SU-DHL-6 (cell line): ENCODE measurements at regions not wholly inside any gene's neighbourhood (a gene's known extent, or its start where the extent isn't known, plus 50 kb on each side); places are given as distances from the start of the nearest gene placed in this dataset.

Experiments
- EZH2phosphoT487 ChIP-seq: fragments of 200-600 bp; sonication (generic), shearing (Covaris generic); conservative IDR thresholded peaks from 2 replicates; pipeline ENCODE4 v1.6.1; 2018; ENCODE audit warnings: mild to moderate bottlenecking, antibody characterized with exemption, low read length, moderate library complexity, mixed read lengths
- TF ChIP-seq, protein P1 (sequence below): fragments of 200-600 bp; sonication (generic); IDR thresholded peaks from one replicate; pipeline ENCODE4 v1.5.1; 2017; ENCODE audit warnings: antibody characterized with exemption, mild to moderate bottlenecking, low read length, moderate library complexity; ENCODE audit not compliant: insufficient read depth, poor library complexity, severe bottlenecking

DNA sequence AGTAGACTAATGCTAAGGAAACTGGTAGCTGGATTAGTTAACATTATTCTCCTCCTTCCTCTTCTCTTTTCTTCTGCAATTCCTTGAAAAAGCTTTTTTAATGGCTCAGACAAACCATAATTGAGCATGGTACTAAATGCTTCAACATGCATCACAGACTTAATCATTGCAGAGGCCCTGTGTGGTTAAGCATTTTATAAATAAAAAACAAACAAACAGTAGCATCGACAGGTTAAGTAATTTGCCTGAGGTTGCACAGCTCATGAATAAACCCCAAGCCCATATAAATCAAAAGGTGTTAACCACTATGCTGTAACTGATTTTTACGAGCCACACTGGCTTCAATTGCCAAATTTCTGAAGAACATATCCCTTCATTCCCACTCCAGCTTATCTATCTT, 462.1 kb downstream of the LMO4 start:
- TF ChIP-seq, protein P1, sequence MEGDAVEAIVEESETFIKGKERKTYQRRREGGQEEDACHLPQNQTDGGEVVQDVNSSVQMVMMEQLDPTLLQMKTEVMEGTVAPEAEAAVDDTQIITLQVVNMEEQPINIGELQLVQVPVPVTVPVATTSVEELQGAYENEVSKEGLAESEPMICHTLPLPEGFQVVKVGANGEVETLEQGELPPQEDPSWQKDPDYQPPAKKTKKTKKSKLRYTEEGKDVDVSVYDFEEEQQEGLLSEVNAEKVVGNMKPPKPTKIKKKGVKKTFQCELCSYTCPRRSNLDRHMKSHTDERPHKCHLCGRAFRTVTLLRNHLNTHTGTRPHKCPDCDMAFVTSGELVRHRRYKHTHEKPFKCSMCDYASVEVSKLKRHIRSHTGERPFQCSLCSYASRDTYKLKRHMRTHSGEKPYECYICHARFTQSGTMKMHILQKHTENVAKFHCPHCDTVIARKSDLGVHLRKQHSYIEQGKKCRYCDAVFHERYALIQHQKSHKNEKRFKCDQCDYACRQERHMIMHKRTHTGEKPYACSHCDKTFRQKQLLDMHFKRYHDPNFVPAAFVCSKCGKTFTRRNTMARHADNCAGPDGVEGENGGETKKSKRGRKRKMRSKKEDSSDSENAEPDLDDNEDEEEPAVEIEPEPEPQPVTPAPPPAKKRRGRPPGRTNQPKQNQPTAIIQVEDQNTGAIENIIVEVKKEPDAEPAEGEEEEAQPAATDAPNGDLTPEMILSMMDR = no peak
- TF ChIP-seq EZH2phosphoT487 = no peak
